Left lung (tissue), 4 donors: ENCODE measurements at regions not wholly inside any gene's neighbourhood (a gene's known extent, or its start where the extent isn't known, plus 50 kb on each side); places are given as distances from the start of the nearest gene placed in this dataset.

Experiments
- ATAC-seq: fragments of 200-7000 bp; cut with Tn5 transposase; one replicate; pipeline ENCODE4 v1.9.1; 2020; ENCODE audit warnings: moderate library complexity
- DNase-seq, 4 donors: peaks; one replicate each; pipeline ENCODE4 v3.0.0-alpha.2; 2013 to 2020
- H3K27ac ChIP-seq, 2 donors: fragments of 200-600 bp; sonication (generic) in 1 of 2; one replicate each; pipeline versions ENCODE4 v1.5.0 to v1.8.0; 2020 to 2021
- H3K27me3 ChIP-seq, 2 donors: fragments of 200-600 bp; sonication (generic) in 1 of 2; one replicate each; pipeline versions ENCODE4 v1.5.0 to v1.8.0; 2020 to 2021
- H3K36me3 ChIP-seq, 2 donors: fragments of 200-600 bp; sonication (generic) in 1 of 2; one replicate each; pipeline versions ENCODE4 v1.5.0 to v1.8.0; 2020 to 2021
- H3K4me1 ChIP-seq, 2 donors: fragments of 200-600 bp; one replicate each; pipeline ENCODE4 v1.8.0; 2021
- H3K4me3 ChIP-seq, 2 donors: fragments of 200-600 bp; sonication (generic) in 1 of 2; one replicate each; pipeline versions ENCODE4 v1.5.0 to v1.8.0; 2020 to 2021; ENCODE audit warnings: mild to moderate bottlenecking in 1 of 2
- H3K9me3 ChIP-seq, 2 donors: fragments of 200-600 bp; sonication (generic) in 1 of 2; one replicate each; pipeline versions ENCODE4 v1.5.0 to v1.8.0; 2020 to 2021
- intact Hi-C, 2 donors: fragments of 100-400 bp; cut with DNase I; formaldehyde crosslinking; loops; one replicate each; pipeline versions ENCODE4 v1.11.2 to v1.14.2; 2022
- TF ChIP-seq, protein P1 (sequence below), 2 donors: fragments of 200-600 bp; sonication (generic) in 1 of 2; IDR thresholded peaks; one replicate each; pipeline versions ENCODE4 v1.5.0 to v1.8.0; 2021; ENCODE audit warnings: antibody characterized with exemption in 2 of 2
- donor health status: DM: no; HTN: yes; CAD: no.
- donor health status: DM: no; HTN: no; CAD: no.

GRCh38 chr4:97374526-97374925 is 768.8 kb downstream of the STPG2 start:
- H3K27me3 ChIP-seq: no peaks in the 10 kb centered on the region
- TF ChIP-seq, protein P1, sequence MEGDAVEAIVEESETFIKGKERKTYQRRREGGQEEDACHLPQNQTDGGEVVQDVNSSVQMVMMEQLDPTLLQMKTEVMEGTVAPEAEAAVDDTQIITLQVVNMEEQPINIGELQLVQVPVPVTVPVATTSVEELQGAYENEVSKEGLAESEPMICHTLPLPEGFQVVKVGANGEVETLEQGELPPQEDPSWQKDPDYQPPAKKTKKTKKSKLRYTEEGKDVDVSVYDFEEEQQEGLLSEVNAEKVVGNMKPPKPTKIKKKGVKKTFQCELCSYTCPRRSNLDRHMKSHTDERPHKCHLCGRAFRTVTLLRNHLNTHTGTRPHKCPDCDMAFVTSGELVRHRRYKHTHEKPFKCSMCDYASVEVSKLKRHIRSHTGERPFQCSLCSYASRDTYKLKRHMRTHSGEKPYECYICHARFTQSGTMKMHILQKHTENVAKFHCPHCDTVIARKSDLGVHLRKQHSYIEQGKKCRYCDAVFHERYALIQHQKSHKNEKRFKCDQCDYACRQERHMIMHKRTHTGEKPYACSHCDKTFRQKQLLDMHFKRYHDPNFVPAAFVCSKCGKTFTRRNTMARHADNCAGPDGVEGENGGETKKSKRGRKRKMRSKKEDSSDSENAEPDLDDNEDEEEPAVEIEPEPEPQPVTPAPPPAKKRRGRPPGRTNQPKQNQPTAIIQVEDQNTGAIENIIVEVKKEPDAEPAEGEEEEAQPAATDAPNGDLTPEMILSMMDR (IDR thresholded peaks at IDR 0.05): no peak
- intact Hi-C loops: no loop called here
- no peaks in the 10 kb centered on the region for H3K36me3 ChIP-seq
- H3K27ac ChIP-seq: no peak overlapping the region
- no peaks in the 10 kb centered on the region for H3K4me1 ChIP-seq
- H3K4me3 ChIP-seq: no peak overlapping the region
- no peak for DNase-seq
- no peak for ATAC-seq
- peaks cover 0 to 11% of the 10 kb centered on the region in 2 donors for H3K9me3 ChIP-seq

DNA sequence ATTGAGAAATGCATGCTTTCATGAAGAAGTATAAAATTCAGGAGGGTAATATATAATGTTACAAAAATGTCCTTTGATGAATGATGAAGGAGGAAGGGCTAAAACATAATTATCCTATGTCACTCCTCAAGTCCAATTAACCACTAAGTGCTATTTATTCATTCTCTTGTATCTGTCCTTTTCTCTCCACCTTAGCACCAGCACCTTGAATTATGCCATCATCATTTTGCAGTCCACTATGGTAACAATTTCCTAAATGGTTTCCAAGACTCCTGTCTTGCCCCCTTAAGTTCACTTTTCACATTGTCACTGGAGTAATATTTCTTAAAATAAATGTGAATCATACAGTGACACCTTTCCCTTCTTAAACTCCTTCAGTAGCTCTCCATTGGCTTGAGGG is 756.3 kb downstream of the STPG2 start:
- DNase-seq: no peak
- ATAC-seq: no peak
- no peaks in the 10 kb centered on the region for H3K36me3 ChIP-seq
- TF ChIP-seq, protein P1 (IDR thresholded peaks at IDR 0.05): no peak
- no peak overlapping the region for H3K4me3 ChIP-seq
- H3K27me3 ChIP-seq: no peaks in the 10 kb centered on the region
- intact Hi-C loops: no loop called here
- peaks cover 0 to 16% of the 10 kb centered on the region in 2 donors for H3K9me3 ChIP-seq
- no peaks in the 10 kb centered on the region for H3K4me1 ChIP-seq
- H3K27ac ChIP-seq: no peak overlapping the region

GRCh38 chr4:97394653-97395052 is 748.6 kb downstream of the STPG2 start:
- TF ChIP-seq, protein P1 (IDR thresholded peaks at IDR 0.05): no peak
- Histone ChIP-seq H3K27ac (no peak overlapping the region), H3K27me3 (no peaks in the 10 kb centered on the region), H3K4me1 (no peaks in the 10 kb centered on the region), H3K9me3 (peaks cover 0 to 31% of the 10 kb centered on the region in 2 donors), H3K4me3 (no peak overlapping the region), H3K36me3 (no peaks in the 10 kb centered on the region)
- intact Hi-C loops: no loop called here
- ATAC-seq (no peak), DNase-seq (no peak)

DNA sequence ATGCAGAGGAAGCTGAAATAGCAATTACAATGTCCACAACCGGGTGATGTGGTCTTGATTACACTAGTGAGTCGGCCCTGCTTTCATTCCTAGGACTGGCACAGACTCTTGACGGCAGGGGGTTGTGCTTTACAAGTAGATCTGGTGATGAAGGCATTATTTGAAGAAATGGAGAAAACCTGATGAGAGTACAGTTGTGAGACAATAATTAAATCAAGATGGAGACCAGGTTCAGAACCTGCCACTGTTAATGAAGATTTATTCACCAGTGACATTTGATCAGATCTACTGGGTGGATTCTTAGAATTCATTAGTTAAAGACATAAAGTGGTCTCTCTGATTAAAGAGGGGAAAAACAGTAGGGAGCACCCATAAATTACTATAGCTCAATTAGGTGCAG is 747.2 kb downstream of the STPG2 start:
- no peak overlapping the region for H3K4me3 ChIP-seq
- H3K27me3 ChIP-seq: no peaks in the 10 kb centered on the region
- no peak for DNase-seq
- H3K36me3 ChIP-seq: no peaks in the 10 kb centered on the region
- TF ChIP-seq, protein P1 (IDR thresholded peaks at IDR 0.05): no peak
- no peaks in the 10 kb centered on the region for H3K4me1 ChIP-seq
- no peak overlapping the region for H3K27ac ChIP-seq
- intact Hi-C loops: no loop called here
- peaks cover 0 to 31% of the 10 kb centered on the region in 2 donors for H3K9me3 ChIP-seq
- ATAC-seq: no peak

- H3K9me3 ChIP-seq: peaks cover 0 to 29% of the 10 kb centered on the region in 2 donors
- ATAC-seq: no peak
- no peaks in the 10 kb centered on the region for H3K4me1 ChIP-seq
- intact Hi-C loops: no loop called here
- H3K27ac ChIP-seq: no peak overlapping the region
- no peak for DNase-seq
- TF ChIP-seq, protein P1 (IDR thresholded peaks at IDR 0.05): no peak
- no peaks in the 10 kb centered on the region for H3K36me3 ChIP-seq
- no peak overlapping the region for H3K4me3 ChIP-seq
- no peaks in the 10 kb centered on the region for H3K27me3 ChIP-seq
Observed at GRCh38 chr4:97396605-97397004, 746.7 kb downstream of the STPG2 start.
